HG03064 (cell line): ENCODE measurements at regions not wholly inside any gene's neighbourhood (a gene's known extent, or its start where the extent isn't known, plus 50 kb on each side); places are given as distances from the start of the nearest gene placed in this dataset.
A peak's percentile ranks its signal among the peaks of the same experiment; 100 is the strongest.
"Not testable (repeated sequence)": the region's sequence is repeated elsewhere in the genome, so short reads cannot be mapped to it uniquely, and the experiment has no call there.

Experiments
- ATAC-seq: cut with Tn5 transposase; IDR thresholded peaks from one replicate; pipeline ENCODE4 v1.9.1; 2021; ENCODE audit warnings: low read depth; ENCODE audit not compliant: unreplicated experiment

GRCh38 chr6:106802139-106802538, 172.4 kb downstream of the CD24 start:
- ATAC-seq = no peak

- ATAC-seq = no peak
Observed at GRCh38 chr6:106801256-106801655, 171.9 kb downstream of the QRSL1 start.

GRCh38 chr6:106800379-106800778, 171.0 kb downstream of the QRSL1 start:
- no peak for ATAC-seq

- ATAC-seq = peak; percentile 71
Observed at GRCh38 chr6:106799031-106799894, 169.9 kb downstream of the QRSL1 start.

- no peak for ATAC-seq
Observed at GRCh38 chr6:106797186-106797585, 167.8 kb downstream of the QRSL1 start.

- ATAC-seq = no peak
Observed at GRCh38 chr6:106796781-106797180, 167.4 kb downstream of the QRSL1 start.

- ATAC-seq = no peak
Observed at GRCh38 chr6:106794129-106794528, 164.8 kb downstream of the QRSL1 start.

GRCh38 chr6:106792536-106793236, 163.3 kb downstream of the QRSL1 start:
- ATAC-seq = no peak

- no peak for ATAC-seq
Observed at GRCh38 chr6:106790935-106791334, 161.6 kb downstream of the QRSL1 start.

GRCh38 chr6:106790149-106790770, 160.9 kb downstream of the QRSL1 start:
- ATAC-seq = no peak

GRCh38 chr6:106789428-106790148, 160.2 kb downstream of the QRSL1 start:
- ATAC-seq = no peak

GRCh38 chr6:106788761-106789160, 159.4 kb downstream of the QRSL1 start:
- ATAC-seq = no peak

- no peak for ATAC-seq
Observed at GRCh38 chr6:106787327-106788196, 158.2 kb downstream of the QRSL1 start.

- ATAC-seq = no peak
Observed at GRCh38 chr6:106785298-106785697, 155.9 kb downstream of the QRSL1 start.

- ATAC-seq = no peak
Observed at GRCh38 chr6:106783640-106784566, 154.5 kb downstream of the QRSL1 start.

GRCh38 chr6:106782536-106783285, 153.3 kb downstream of the QRSL1 start:
- no peak for ATAC-seq

- ATAC-seq = not testable (repeated sequence)
Observed at GRCh38 chr6:106779552-106779951, 150.2 kb downstream of the QRSL1 start.

GRCh38 chr6:106778943-106779342, 149.6 kb downstream of the QRSL1 start:
- ATAC-seq = no peak
